ENCODE measurements at regions not wholly inside any gene's neighbourhood (a gene's known extent, or its start where the extent isn't known, plus 50 kb on each side); places are given as distances from the start of the nearest gene placed in this dataset.

GRCh38 chr5:99553211-99553810, 624.5 kb upstream of the CHD1 start:
- no peaks in the 10 kb centered on the region for H3K27me3 Mint-ChIP-seq (ENCODE audit: low read depth in 3 of 3)
- peaks cover 0 to 2% (median 0%) of the 10 kb centered on the region in 7 donors for H3K9me3 Mint-ChIP-seq
- H3K4me3 ChIP-seq (replicated peaks in 1 of 3; ENCODE audit: low read depth in 2 of 3, low read length in 3 of 3) = no peak overlapping the region
- no peak for DNase-seq
- H3K9me3 ChIP-seq (replicated peaks in 1 of 2; ENCODE audit: control insufficient read depth in 1 of 2, insufficient read depth in 1 of 2, low read length in 2 of 2) = no peaks in the 10 kb centered on the region
- WGBS (ENCODE audit: insufficient coverage) = no CpG with 5 or more reads among the region's 1 CpG
- intact Hi-C loops (cut with micrococcal nuclease) = no loop called here
- H3K4me1 ChIP-seq (ENCODE audit: control insufficient read depth in 1 of 2, insufficient read depth in 2 of 2, low read length in 2 of 2) = no peaks in the 10 kb centered on the region
- no peak for TF ChIP-seq CTCF (IDR thresholded peaks at IDR 0.05)
- H3K27ac Mint-ChIP-seq = no peak overlapping the region
- no peak overlapping the region for H3K4me2 ChIP-seq (replicated peaks; ENCODE audit: extremely low read depth, low read length, poor library complexity, severe bottlenecking)
- H3K36me3 Mint-ChIP-seq = no peaks in the 10 kb centered on the region
- H2AFZ ChIP-seq (ENCODE audit: insufficient read depth, low read depth, low read length, poor library complexity, severe bottlenecking) = no peak overlapping the region
- no peaks in the 10 kb centered on the region for H3K4me1 Mint-ChIP-seq
- no peak overlapping the region for H3K9ac ChIP-seq (ENCODE audit: insufficient read depth, low read length, poor library complexity, severe bottlenecking)
- H3K27me3 ChIP-seq (ENCODE audit: control insufficient read depth in 2 of 2, insufficient read depth in 2 of 2, low read length in 2 of 2) = no peaks in the 10 kb centered on the region
- H3K4me3 Mint-ChIP-seq = no peak overlapping the region
- H3K36me3 ChIP-seq (replicated peaks in 1 of 2; ENCODE audit: control insufficient read depth in 1 of 2, insufficient read depth in 2 of 2, low read length in 2 of 2) = no peaks in the 10 kb centered on the region
- no peak overlapping the region for H3K27ac ChIP-seq (ENCODE audit: low read depth in 1 of 2, low read length in 2 of 2)
- no peaks in the 10 kb centered on the region for H3K79me2 ChIP-seq (ENCODE audit: insufficient read depth, low read length)
- no peaks in the 10 kb centered on the region for H4K20me1 ChIP-seq (ENCODE audit: insufficient read depth, low read length)

- Mint-ChIP-seq H3K27me3 (ENCODE audit: low read depth in 3 of 3) (no peaks in the 10 kb centered on the region), H3K4me1 (no peaks in the 10 kb centered on the region), H3K9me3 (no peaks in the 10 kb centered on the region), H3K4me3 (no peak overlapping the region), H3K36me3 (no peaks in the 10 kb centered on the region), H3K27ac (no peak overlapping the region)
- Histone ChIP-seq H3K4me1 (ENCODE audit: control insufficient read depth in 1 of 2, insufficient read depth in 2 of 2, low read length in 2 of 2) (no peaks in the 10 kb centered on the region), H3K9me3 (replicated peaks in 1 of 2; ENCODE audit: control insufficient read depth in 1 of 2, insufficient read depth in 1 of 2, low read length in 2 of 2) (no peaks in the 10 kb centered on the region), H3K79me2 (ENCODE audit: insufficient read depth, low read length) (no peaks in the 10 kb centered on the region), H4K20me1 (ENCODE audit: insufficient read depth, low read length) (no peaks in the 10 kb centered on the region), H2AFZ (ENCODE audit: insufficient read depth, low read depth, low read length, poor library complexity, severe bottlenecking) (no peak overlapping the region), H3K36me3 (replicated peaks in 1 of 2; ENCODE audit: control insufficient read depth in 1 of 2, insufficient read depth in 2 of 2, low read length in 2 of 2) (no peaks in the 10 kb centered on the region), H3K4me2 (replicated peaks; ENCODE audit: extremely low read depth, low read length, poor library complexity, severe bottlenecking) (no peak overlapping the region), H3K27ac (ENCODE audit: low read depth in 1 of 2, low read length in 2 of 2) (no peak overlapping the region), H3K27me3 (ENCODE audit: control insufficient read depth in 2 of 2, insufficient read depth in 2 of 2, low read length in 2 of 2) (no peaks in the 10 kb centered on the region), H3K4me3 (replicated peaks in 1 of 3; ENCODE audit: low read depth in 2 of 3, low read length in 3 of 3) (no peak overlapping the region), H3K9ac (ENCODE audit: insufficient read depth, low read length, poor library complexity, severe bottlenecking) (no peak overlapping the region)
- intact Hi-C loops (cut with micrococcal nuclease) = no loop called here
- no CpG with 5 or more reads among the region's 1 CpG for WGBS (ENCODE audit: insufficient coverage)
- no peak for TF ChIP-seq CTCF (IDR thresholded peaks at IDR 0.05)
- no peak for DNase-seq
Measured at GRCh38 chr5:99544356-99544755, 615.5 kb upstream of the CHD1 start.
